HL-60/S4 treated with retinoic acid at 250 ng/mL for 4 days and 3 days (cell line): ENCODE measurements at regions not wholly inside any gene's neighbourhood (a gene's known extent, or its start where the extent isn't known, plus 50 kb on each side); places are given as distances from the start of the nearest gene placed in this dataset.
"Not testable (repeated sequence)": the region's sequence is repeated elsewhere in the genome, so short reads cannot be mapped to it uniquely, and the experiment has no call there.

ENCODE experiments used
- in situ Hi-C: fragments of 300-500 bp; cut with MboI; formaldehyde crosslinking; loops from 2 replicates; pipeline ENCODE4 v1.7.0; 2022; ENCODE audit warnings: low sequenced_read_pairs

DNA sequence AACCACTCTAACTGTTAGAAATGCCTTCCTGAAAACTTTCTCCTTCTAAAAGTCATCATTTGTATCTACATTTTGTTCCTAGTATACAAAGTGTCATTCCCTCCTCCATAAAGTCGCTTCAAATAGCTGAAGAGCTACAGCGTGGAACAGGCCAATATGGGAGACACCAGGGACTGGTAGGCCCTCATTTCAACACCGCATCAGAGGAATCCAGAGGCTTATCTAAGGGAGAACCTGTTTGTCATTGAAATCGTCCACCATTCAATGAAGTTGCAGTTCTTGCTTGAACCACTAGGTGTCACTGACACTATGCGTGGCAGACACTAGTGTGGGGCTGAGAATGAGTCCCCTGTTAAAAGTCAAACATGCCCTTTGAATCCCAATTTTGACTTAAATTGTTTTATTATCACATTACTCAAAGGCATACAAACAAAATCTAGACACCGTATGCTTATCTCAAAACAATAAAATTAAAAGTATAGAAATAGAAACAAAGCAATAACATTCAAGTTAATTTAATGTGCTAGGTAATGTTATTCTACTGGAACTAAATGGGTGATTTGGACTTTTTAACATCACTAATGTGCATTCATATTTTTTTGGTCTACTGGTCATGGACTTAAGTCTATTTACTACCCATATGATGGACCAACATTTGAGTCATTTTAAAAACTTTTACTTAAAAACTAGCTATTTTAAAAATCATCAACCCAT is 182.3 kb downstream of the FCRL5 start:
- in situ Hi-C loops, result no loop called here

DNA sequence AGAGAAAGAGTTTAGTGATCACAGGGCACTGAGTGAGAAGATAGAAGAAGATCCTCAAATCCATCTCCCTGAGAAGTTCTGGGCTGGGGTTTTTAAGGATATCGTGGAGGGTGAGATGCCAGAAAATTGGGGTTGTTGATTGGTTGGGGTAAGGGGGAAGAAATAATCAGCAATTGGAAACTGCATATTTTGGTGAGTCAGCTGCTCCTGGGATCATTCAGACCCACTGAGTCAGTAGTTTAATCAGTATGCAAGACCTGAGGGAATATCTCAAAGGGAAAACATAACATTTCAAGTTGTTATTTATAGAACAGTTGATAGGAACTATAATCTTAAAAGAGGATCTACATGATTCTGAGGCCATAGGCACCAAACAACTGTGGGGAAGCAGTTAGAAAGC is 183.4 kb downstream of the FCRL5 start:
- in situ Hi-C loops, result not testable (repeated sequence)

DNA sequence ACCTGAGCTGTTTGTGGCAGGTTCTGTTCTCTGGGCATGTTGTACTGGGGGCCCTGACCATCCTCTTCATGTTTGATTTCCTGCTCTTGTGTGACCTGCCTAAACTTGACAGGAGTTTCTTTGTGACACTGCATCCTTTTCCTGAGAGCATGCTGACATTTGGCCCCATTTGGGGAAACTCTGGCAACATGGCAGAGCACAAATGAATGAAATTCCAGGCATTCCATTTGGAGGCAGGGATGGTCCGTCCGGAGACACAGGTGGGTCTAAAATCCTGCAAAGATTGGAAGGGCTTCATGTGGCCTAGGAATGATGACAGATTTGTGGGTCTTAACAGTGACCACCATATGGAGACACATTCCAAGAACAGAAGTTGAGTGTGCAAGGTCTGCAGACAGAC is 184.0 kb downstream of the FCRL5 start:
- in situ Hi-C loops, result no loop called here

DNA sequence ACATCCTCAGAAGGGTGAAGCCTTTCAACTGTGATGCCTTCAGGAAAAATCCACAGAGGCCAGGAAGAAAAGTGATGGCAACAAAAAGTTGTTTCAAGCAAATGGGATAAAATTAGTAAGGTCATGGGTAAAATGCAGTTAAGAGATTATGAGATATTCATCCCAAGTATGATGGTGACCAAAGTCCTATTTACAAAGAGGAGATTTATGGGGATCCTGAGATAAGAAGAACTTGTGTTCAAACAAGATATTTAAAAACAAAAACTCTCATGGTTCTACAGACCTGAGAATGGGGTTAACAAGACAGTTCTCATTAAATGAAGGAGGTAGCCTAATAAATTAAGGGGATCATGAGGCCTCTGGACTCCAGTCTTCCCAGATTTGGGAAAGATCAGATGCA is 184.4 kb downstream of the FCRL5 start:
- in situ Hi-C loops, result no loop called here

DNA sequence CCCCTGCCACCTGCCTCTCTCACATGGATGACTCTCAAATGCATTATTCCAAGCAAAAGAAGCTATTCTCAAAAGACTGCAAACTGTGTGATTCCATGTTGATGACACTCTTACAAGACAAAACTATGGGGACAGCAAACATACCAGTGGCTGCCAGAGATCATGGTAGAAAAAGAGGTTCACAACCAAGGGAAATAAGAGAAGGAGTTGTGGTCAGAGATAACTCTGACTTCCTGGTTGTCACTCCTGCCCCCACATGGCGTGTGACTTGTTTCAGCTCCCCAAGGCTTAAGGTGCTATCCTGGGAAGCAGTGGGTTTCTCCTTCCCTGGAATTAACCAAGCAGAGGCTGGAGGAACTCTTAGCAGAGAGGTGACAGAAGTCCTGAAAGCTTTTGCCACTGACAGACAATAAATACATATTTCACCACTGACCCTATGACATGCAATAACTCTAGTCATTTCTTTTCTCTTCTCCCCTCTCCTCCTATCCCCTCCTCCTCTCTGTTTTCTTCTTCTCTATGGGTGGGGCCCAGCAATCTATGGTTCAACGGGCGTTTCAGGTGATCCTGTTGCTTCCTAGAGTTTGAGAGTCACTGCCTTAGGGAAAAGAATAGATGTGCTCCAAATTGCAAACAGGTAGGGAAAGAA is 185.1 kb downstream of the FCRL5 start:
- in situ Hi-C loops, result no loop called here

DNA sequence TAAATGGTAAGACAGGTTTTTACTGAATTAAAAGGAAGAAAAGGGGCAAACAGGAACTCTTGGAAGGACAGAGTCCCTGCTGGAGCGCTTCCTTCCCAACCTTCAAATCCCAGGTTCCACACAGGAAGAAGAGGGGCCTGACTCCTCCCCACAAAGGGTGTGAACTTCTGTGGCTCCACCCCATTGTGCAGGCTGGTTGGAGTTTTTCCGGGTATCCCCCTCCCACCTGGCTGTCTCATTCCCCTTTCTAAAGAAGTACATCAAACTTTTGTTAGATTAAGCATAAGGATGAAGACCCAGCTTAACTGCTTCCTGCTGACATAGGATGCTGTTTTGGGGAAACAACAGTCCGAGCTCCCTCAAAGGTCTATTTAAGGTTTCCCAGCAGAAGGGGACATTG is 187.7 kb downstream of the FCRL5 start:
- in situ Hi-C loops, result no loop called here

DNA sequence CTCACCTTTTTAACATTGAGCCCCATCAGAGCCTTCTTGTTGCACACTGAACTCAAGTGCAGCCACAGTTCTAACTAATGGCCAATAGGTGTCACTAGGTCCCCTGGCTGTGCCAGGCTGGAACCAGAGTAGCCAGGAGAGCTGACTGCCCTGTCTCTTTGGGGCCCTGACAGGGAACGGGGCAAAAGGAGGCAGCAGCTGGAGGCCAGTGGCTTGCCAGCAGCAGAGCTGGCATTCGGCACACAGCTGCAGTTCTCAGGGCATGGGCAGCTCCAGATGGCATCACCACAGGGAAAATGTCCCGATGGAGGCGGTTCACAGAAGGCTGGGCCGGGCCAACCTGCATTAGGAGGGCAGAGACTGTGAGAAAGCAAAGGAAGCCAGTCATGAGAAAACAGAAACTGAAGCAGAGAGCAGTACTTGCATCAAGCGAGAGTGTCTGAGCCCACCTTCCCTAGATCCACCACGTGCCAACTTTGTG is 188.6 kb downstream of the FCRL5 start:
- in situ Hi-C loops, result no loop called here

DNA sequence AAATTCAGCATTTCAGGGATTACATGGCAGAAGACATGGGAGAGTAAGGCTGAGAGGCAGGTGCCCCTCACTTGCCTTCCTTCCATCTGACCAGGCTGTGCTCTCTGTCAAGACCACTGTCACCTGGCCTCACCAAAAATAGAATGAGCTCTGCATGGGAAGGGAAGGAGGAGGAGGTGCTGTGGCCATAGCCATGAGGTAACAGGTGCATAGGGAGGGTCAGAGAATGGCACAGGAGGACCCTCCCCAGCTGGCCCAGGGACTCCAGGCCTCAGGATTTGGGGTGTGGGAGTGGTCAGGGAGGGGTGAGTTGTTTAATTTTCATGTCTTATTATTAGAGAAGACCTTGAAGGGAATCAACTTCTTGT is 192.3 kb downstream of the FCRL5 start:
- in situ Hi-C loops, result no loop called here

DNA sequence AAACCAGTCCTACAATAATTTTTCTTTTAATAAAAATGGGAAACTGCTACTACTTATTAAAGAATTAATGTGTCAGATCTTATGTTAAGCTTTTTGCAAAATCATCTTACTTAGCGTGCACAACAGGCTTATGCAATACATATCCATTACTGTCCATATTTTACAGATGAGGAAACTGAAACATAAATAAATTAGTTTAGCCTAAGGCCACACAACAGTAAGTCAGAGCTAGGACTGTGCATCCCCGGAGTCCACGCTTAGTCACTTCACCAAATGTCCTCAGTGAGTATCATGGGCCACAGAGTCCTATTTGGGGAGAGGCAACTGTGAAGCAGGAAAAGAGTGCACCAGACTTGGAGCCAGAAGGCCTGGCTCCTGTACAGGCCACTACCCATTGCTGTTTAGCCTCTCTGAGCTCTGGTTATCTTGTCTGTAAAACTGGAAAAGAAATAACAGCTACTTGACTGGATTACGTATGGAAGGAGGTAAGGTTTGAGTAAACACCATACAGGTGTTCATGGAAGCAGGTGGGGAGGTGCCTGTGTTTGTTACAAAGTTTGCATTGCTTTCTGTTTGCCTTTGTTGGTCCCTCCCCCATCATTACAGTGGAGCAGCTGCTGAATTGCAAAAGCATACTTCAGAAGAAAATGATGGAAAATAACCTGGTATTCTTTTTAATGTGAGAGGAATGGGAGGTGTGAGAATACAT is 192.8 kb downstream of the FCRL5 start:
- in situ Hi-C loops, result no loop called here

DNA sequence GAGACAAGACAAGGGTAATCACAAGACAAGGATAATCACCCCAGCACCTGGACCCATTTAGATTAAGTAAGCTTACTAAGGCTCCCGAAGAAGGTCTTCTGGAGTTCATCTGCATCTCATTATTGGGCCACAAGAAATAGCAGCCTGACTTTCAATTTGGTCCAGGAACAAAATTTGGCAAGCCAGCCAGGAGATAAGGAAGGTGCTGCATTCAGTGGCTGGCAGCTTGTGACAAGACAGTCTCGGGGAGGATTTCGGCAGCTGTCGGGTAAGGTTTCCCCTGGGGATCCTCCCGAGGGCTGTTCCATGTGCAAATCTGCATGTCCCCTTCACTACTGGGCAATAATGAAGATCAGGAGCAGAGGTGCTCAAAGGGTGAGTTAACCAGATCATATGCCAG is 195.2 kb downstream of the FCRL5 start:
- in situ Hi-C loops, result no loop called here

DNA sequence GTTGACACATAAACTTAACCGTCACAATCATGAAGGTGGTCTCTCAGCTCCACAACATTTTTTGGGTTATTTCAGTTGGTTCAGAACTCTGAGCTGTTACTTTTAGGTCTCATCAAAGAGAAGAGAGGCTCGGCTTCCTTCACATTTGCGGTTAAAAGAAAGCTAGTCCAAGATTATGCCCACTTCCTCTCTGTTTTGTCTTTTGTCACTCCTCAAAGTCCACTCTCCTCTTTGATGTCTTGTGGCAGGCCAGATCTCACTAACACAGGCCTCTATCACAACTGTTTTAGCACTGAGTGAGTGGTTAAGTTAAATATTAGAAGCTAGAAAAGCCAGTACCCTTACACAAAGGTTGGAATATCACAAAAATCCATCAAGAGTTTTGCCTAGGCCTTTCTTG is 195.7 kb downstream of the FCRL5 start:
- in situ Hi-C loops, result no loop called here

DNA sequence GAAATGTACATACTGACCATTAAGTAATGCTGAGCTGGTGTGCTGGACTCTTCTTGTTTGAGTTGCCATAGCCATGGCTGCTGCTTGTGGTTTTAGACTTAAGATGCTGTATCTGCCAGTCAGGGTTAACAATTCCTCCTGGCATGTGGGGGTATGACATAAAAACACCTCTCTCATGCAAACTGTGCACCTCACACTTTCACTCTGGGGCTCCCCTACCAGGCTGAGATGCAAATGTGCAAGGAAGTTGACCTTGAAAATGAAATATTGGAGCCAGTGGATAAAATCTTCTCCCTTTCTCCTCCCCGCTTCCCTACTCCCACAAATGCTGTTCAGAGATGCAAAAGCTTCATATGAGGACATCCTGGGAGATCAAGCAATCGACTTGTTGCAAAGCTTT is 198.8 kb downstream of the FCRL5 start:
- in situ Hi-C loops, result no loop called here

DNA sequence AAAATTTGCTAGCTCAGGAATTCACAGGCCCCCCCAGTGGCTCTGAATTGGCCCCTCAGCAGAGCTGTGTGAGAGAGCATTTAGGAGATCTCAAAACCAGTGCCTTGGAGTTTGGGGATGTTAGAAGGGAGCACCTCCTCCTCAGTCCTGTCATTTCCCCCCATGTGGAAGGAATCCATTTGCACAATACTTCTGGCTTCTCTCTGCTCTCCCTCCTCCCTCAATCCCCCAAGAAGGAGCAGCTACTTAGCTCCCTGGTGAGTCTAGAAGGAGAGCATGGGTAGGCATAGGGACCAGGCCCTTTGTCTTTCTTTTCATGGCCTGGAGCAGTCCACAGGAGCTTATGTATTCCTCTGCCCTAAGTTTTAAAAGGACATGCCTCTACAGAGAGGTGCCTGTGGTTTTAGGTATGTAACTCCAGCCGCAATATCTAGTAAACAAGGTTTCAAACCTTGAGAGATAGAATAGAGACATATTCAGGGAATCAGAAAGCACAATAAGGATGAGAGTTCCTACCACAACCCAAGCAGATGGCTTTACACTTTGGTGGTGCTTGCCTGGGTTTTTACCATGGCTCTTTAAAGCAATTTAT is 199.4 kb downstream of the FCRL5 start:
- in situ Hi-C loops, result no loop called here

DNA sequence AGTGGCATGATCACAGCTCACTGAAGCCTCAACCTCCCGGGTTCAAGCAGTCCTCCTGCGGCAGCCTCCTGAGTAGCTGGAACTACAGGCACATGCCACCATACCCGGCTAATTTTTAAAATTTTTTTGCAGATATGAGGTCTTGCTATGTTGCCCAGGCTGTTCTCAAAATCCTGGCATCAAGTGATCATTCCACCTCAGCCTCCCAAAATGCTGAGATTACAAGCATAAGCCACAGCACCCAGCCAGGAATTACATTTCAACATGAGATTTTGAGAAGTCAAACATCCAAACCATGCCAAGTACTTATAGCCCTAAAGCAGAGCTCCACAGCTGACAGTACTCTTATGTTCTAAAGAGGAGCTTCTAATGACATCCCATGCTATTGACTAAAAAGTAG is 200.1 kb downstream of the FCRL5 start:
- in situ Hi-C loops, result no loop called here

DNA sequence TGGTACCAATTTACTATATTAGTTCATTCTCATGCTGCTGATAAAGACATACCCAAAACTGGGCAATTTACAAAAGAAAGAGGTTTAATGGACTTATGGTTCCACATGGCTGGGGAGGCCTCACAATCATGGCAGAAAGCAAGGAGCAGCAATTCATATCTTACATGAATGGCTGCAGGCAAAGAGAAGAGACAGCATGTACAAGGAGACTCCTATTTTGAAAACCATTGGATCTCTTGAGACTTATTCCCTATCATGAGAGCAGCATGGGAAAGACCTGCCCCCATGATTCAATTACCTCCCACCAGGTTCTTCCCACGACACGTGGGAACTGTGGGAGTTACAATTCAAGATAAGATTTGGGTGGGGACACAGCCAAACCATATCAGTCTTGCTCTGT is 200.5 kb downstream of the FCRL5 start:
- in situ Hi-C loops, result not testable (repeated sequence)

DNA sequence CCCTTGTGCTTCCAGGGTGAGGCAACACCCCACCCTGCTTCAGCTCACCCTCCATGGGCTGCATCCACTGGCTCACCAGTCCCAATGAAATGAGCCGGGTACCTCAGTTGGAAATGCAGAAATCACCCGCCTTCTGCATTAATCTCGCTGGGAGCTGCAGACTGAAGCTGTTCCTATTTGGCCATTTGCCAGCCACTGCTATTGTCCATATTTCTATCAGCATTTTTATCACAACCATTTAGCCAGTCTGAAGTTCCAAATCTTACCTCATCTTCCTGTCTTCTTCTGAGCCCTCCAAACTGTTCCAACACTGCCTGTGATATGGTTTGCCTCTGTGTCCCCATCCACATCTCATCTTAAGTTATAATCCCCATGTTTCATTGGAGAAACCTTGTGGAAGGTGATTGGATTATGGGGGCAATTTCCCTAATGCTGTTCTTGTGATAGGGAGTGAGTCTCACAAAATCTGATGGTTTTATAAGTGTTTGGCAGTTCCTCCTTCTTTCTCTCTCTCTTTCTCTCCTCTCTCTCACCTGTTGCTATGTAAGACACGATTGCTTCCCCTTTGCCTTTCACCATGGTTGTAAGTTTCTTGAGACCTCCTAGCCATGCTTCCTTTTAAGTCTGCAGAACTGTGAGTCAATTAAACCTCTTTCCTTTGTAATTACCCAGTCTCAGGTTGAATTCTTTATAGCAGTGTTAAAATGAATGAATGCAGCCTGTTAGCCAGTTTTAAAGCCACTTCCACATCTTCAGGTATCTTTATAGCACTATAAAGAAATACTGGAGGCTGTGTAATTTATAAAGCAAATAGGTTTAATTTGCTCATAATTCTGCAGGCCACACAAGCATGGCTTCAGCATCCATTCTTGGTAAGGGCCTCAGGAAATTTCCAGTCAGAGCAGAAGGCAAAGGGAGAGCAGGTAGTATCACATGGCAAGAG is 203.5 kb downstream of the FCRL5 start:
- in situ Hi-C loops, result no loop called here

DNA sequence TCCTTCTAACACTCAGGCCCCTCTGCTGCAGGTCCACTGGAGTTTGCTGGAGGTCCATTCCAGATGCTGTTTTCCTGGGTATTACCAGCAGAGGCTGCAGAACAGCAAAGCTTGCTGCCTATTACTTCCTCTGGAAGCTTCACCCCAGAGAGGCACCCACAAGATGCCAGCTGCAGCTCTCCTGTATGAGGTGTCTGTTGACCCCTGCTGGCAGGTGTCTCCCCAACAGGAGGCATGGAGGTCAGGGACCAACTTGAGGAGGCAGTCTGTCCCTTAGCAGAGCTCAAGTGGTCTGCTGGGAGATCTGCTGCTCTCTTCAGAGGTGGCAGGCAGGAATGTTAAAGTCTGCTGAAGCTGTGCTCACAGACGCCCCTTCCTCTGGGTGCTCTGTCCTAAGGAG is 204.8 kb downstream of the FCRL5 start:
- in situ Hi-C loops, result no loop called here

DNA sequence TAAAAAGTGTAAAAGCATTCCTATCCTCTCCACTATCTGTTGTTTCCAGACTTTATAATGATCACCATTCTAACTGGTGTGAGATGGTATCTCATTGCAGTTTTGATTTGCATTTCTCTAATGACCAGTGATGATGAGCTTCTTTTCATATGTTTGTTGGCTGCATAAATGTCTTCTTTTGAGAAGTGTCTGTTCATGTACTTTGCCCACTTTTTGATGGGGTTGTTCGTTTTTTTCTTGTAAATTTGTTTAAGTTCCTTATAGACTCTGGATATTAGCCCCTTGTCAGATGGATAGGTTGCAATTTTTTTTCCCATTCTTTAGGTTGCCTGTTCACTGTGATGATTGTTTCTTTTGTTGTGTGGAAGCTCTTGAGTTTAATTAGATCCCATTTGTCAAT is 199.6 kb upstream of the ETV3 start:
- in situ Hi-C loops, result not testable (repeated sequence)

DNA sequence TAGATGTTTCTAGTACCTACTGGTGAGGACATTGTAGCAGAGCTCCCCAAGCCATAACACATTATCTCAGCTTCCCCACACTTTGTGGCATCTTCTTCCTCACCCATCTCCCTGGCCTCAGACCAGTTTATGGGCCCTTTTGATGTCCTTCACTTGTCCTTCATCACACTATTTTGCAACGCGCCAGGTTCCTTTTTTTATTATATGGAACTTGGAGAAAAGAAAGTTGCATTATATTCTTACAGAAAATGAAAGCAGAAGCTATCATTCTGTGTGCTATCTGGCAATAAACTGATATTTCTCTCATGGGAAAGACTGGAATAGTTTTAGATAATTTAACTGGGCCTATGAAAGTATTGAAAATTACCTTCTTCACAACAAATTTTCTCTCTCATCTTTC is 196.9 kb upstream of the ETV3 start:
- in situ Hi-C loops, result no loop called here

DNA sequence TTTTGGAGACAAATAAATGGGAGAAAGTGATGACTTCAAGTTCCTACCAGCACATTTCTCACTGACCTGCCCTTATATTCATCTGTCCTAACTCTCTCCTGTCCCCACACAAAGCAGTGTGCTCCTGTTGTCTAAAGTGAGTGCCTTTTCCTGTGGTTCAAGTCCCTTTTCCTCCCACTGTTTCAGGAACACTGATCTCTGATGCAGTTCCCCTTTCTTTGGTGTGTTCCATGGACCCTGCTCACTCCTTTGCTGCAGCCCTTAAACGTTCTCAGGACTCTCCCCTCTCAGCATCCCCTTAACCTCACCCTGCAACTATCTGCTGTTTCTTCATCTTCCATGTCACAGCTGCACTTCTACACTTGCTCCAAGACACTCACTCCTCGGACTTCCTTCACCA is 195.8 kb upstream of the ETV3 start:
- in situ Hi-C loops, result no loop called here

DNA sequence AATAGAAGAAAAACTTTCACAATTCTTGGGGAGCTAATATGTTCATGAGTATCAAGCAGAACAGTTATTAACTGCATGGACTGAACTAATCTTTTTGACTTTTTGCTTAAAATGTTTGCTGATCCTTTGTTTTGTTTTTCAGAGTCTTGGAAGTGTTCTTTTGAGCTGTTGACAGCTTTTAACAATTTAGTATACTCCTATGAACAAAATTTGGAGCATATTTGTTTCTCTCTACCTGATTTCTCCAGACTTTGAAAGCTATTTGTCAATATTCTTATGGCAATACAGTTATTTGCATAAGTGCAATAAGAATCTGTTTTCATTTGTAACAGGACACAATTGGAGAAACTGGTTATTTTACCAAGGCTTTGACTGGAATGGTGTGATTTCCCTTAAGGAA is 192.0 kb upstream of the ETV3 start:
- in situ Hi-C loops, result not testable (repeated sequence)
